Breast epithelium (tissue), 4 donors: ENCODE measurements at regions not wholly inside any gene's neighbourhood (a gene's known extent, or its start where the extent isn't known, plus 50 kb on each side); places are given as distances from the start of the nearest gene placed in this dataset.

ENCODE experiments used
- DNase-seq, 2 donors: peaks; one replicate each; pipeline ENCODE4 v3.0.0-alpha.2; 2019; ENCODE audit warnings: low spot score in 2 of 2
- H3K27ac ChIP-seq, 2 donors: fragments of 200-600 bp; sonication (generic) in 1 of 2; one replicate each; pipeline ENCODE4 v1.5.1; 2016 to 2019; ENCODE audit warnings: mild to moderate bottlenecking in 1 of 2
- H3K27me3 ChIP-seq, 2 donors: fragments of 200-600 bp; sonication (generic) in 1 of 2; one replicate each; pipeline versions ENCODE4 v1.5.1 to v1.6.0; 2017 to 2019; ENCODE audit warnings: control low read depth in 1 of 2, mild to moderate bottlenecking in 1 of 2
- H3K36me3 ChIP-seq: fragments of 200-600 bp; one replicate; pipeline ENCODE4 v1.5.1; 2019
- H3K4me1 ChIP-seq, 2 donors: fragments of 200-600 bp; sonication (generic); one replicate each; pipeline ENCODE4 v1.5.1; 2016 to 2019; ENCODE audit warnings: control low read depth in 1 of 2
- H3K4me3 ChIP-seq, 3 donors: fragments of 200-600 bp; sonication (generic); 1 replicate in 2 of 3; 2 replicates in 1 of 3; pipeline ENCODE4 v1.5.1; 2016 to 2019; ENCODE audit warnings: mild to moderate bottlenecking in 3 of 3, moderate library complexity in 2 of 3
- H3K9me3 ChIP-seq, 2 donors: fragments of 200-600 bp; sonication (generic) in 1 of 2; one replicate each; pipeline ENCODE4 v1.5.1; 2016 to 2019; ENCODE audit warnings: control low read depth in 1 of 2
- CTCF ChIP-seq, 3 donors: fragments of 450-650 bp; IDR thresholded peaks; one replicate each; pipeline ENCODE4 v1.5.1; 2016 to 2017; ENCODE audit warnings: antibody characterized with exemption in 3 of 3, mild to moderate bottlenecking in 3 of 3, moderate library complexity in 3 of 3
- POLR2A ChIP-seq: fragments of 450-650 bp; IDR thresholded peaks from one replicate; pipeline ENCODE4 v1.6.1; 2016; ENCODE audit warnings: antibody characterized with exemption, mild to moderate bottlenecking, moderate library complexity
- POLR2AphosphoS5 ChIP-seq, 3 donors: sonication (generic); formaldehyde crosslinking; IDR thresholded peaks; one replicate each; pipeline ENCODE4 v1.6.1; 2017; ENCODE audit warnings: antibody characterized with exemption in 3 of 3
- intact Hi-C: fragments of 100-400 bp; cut with DNase I; formaldehyde crosslinking; loops from one replicate; pipeline ENCODE4 v1.15.1; 2023; ENCODE audit warnings: low total_unique reads

- Histone ChIP-seq H3K4me3 (no peak overlapping the region), H3K4me1 (no peaks in the 10 kb centered on the region), H3K9me3 (peaks cover 0 to 22% of the 10 kb centered on the region in 2 donors), H3K27me3 (no peaks in the 10 kb centered on the region), H3K36me3 (no peaks in the 10 kb centered on the region), H3K27ac (no peak overlapping the region)
- intact Hi-C loops: no loop called here
- TF ChIP-seq POLR2A: no peak
- TF ChIP-seq CTCF (IDR thresholded peaks at IDR 0.05): no peak
- TF ChIP-seq POLR2AphosphoS5 (IDR thresholded peaks at IDR 0.05): no peak
- no peak for DNase-seq
Observed at GRCh38 chr12:125487336-125487735, 422.1 kb downstream of the AACS start.

GRCh38 chr12:125491553-125491952 is 426.3 kb downstream of the AACS start:
- Histone ChIP-seq H3K27ac (no peak overlapping the region), H3K36me3 (no peaks in the 10 kb centered on the region), H3K9me3 (peaks cover 2 to 20% of the 10 kb centered on the region in 2 donors), H3K27me3 (no peaks in the 10 kb centered on the region), H3K4me1 (no peaks in the 10 kb centered on the region), H3K4me3 (no peak overlapping the region)
- no peak for DNase-seq
- no peak for TF ChIP-seq POLR2A
- TF ChIP-seq POLR2AphosphoS5 (IDR thresholded peaks at IDR 0.05): no peak
- no peak for TF ChIP-seq CTCF (IDR thresholded peaks at IDR 0.05)
- intact Hi-C loops: no loop called here

GRCh38 chr12:125492354-125493270 is 427.4 kb downstream of the AACS start:
- Histone ChIP-seq H3K4me1 (no peaks in the 10 kb centered on the region), H3K9me3 (peaks cover 2 to 15% of the 10 kb centered on the region in 2 donors), H3K36me3 (no peaks in the 10 kb centered on the region), H3K4me3 (no peak overlapping the region), H3K27me3 (no peaks in the 10 kb centered on the region), H3K27ac (no peak overlapping the region)
- intact Hi-C loops: no loop called here
- TF ChIP-seq POLR2AphosphoS5 (IDR thresholded peaks at IDR 0.05): no peak
- DNase-seq: no peak

GRCh38 chr12:125493704-125494308 is 428.6 kb downstream of the AACS start:
- Histone ChIP-seq H3K4me1 (no peaks in the 10 kb centered on the region), H3K27ac (no peak overlapping the region), H3K27me3 (no peaks in the 10 kb centered on the region), H3K36me3 (no peaks in the 10 kb centered on the region), H3K9me3 (peaks cover 2 to 4% of the 10 kb centered on the region in 2 donors), H3K4me3 (no peak overlapping the region)
- no peak for DNase-seq
- TF ChIP-seq POLR2A (no peak), CTCF (IDR thresholded peaks at IDR 0.05) (no peak), POLR2AphosphoS5 (IDR thresholded peaks at IDR 0.05) (no peak)
- intact Hi-C loops: no loop called here

GRCh38 chr12:125503128-125503527 is 437.9 kb downstream of the AACS start:
- no peaks in the 10 kb centered on the region for H3K36me3 ChIP-seq
- no peak overlapping the region for H3K4me3 ChIP-seq
- no peak for DNase-seq
- peaks cover 0 to 5% of the 10 kb centered on the region in 2 donors for H3K9me3 ChIP-seq
- no peaks in the 10 kb centered on the region for H3K4me1 ChIP-seq
- H3K27me3 ChIP-seq: no peaks in the 10 kb centered on the region
- no peak overlapping the region for H3K27ac ChIP-seq
- no peak for TF ChIP-seq POLR2A
- TF ChIP-seq CTCF (IDR thresholded peaks at IDR 0.05): no peak
- TF ChIP-seq POLR2AphosphoS5 (IDR thresholded peaks at IDR 0.05): no peak
- intact Hi-C loops: no loop called here
